PC-9 (cell line): ENCODE measurements at regions not wholly inside any gene's neighbourhood (a gene's known extent, or its start where the extent isn't known, plus 50 kb on each side); places are given as distances from the start of the nearest gene placed in this dataset.

ENCODE experiments used
- EZH2 ChIP-seq: fragments of 200-600 bp; sonication (generic); IDR thresholded peaks from 2 replicates; pipeline ENCODE4 v1.8.0; 2017; ENCODE audit warnings: antibody characterized with exemption, low read depth
- TF ChIP-seq, protein P1 (sequence below): fragments of 200-600 bp; sonication (generic); conservative IDR thresholded peaks from 2 replicates; pipeline ENCODE4 v1.6.1; 2017; ENCODE audit warnings: mixed run types, antibody characterized with exemption, mild to moderate bottlenecking, moderate library complexity

DNA sequence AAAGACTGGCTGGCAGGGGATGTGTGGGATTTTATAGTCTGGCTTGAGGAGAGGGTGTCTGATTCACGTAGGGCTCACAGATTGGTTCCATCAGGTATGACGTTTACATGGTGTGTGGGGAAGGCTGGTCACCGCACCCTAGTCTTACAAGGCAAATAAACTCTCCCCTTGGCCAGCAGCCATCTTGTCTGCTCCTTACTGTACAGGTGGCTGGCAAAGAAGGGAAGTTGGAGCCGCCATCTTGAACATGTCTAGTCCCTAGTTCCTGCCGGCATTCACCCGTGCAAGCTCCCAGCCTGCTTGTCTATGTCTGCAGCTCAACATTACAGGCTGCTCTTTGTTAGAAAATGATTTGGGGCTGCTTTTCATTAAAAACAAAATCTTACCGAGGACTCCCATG lies 97.6 kb downstream of the RAMP3 start:
- TF ChIP-seq, protein P1, sequence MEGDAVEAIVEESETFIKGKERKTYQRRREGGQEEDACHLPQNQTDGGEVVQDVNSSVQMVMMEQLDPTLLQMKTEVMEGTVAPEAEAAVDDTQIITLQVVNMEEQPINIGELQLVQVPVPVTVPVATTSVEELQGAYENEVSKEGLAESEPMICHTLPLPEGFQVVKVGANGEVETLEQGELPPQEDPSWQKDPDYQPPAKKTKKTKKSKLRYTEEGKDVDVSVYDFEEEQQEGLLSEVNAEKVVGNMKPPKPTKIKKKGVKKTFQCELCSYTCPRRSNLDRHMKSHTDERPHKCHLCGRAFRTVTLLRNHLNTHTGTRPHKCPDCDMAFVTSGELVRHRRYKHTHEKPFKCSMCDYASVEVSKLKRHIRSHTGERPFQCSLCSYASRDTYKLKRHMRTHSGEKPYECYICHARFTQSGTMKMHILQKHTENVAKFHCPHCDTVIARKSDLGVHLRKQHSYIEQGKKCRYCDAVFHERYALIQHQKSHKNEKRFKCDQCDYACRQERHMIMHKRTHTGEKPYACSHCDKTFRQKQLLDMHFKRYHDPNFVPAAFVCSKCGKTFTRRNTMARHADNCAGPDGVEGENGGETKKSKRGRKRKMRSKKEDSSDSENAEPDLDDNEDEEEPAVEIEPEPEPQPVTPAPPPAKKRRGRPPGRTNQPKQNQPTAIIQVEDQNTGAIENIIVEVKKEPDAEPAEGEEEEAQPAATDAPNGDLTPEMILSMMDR: no peak
- no peak for TF ChIP-seq EZH2
